ENCODE measurements at regions not wholly inside any gene's neighbourhood (a gene's known extent, or its start where the extent isn't known, plus 50 kb on each side); places are given as distances from the start of the nearest gene placed in this dataset.

DNA sequence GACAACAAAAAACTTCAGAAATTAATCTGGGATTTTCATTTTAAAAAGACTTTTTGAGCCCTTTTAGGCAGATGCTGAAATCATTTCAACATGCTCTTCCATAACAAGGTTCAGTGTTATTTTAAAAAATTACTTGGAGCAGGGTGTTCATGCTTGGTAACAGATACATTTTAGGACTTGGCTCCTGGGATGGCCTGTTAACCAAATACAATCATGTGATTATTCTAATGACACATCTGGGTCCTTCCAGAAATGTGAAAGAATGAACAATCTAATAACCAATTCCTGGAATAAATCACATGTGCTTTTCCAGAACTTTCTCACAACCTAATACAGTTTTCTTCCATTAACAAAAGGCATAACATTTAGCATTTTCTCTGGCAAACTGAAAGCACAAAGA is 379.8 kb upstream of the RUNX1 start:
- DNase-seq (ENCODE audit: low spot score): no peak

DNA sequence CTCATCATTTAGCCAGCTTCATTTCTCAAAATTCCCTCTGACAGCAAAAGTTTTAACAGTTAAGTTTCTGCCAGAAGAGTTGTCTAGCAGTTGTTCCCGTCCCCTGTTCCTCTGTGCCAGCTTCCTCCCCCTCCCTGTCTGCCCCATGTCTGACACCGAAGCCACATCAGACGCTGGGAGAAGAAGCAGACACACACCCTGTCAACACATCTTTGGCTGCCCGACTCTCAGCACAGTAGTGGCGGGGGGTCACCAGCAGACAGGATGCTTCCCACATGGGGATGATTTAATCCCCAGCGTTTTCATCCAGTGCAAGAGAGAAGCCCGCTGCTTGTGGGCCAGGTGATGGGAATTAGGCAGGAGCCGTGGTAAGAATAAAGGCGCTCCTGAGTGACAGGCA is 379.4 kb upstream of the RUNX1 start:
- no peak for DNase-seq (ENCODE audit: low spot score)

DNA sequence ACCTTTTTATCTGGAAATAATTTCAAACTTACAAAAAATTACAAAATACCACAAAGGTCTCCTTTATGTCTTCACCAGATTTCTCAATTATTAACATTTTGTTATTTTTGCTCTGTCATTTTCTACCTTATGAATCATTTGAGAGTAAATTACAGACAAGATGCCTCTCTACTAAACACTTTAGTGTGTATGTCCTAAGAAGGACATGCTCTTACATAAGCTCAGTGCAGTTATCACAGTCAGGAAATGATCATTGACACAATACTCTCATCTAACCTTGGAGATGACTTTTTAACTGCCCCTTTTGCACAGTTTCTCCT is 378.9 kb upstream of the RUNX1 start:
- DNase-seq (ENCODE audit: low spot score): no peak

DNA sequence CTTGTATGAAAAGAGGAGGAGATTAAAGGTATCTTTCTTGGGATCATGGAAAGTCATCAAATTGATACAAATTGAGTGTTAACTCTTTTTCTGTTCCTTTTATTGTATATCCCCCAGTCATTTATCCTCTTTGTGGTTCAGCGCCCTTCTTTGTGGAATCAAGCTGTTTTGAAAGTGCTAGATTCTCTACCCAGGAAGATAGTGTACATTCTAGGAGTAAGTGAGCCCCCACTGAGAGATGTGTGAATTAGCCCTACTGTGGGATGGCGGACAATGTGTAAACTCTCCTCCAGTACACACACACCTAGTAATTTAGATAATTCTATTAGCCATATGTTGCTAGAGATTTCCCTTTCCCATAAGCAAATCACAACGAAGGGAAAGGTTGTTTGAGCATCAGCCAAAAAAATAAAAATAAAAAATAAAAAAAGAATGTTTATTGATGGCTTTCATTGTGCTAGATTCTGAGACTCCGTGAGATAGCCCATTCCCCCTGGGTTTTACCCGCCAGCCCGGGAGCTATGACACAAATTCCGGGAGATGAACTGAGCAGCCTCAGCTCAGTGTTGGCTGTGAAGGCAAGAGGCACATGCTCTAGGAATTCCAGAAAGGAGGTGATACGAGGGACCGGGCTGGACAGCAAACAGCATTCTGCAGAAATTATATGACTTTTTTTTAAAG is 378.4 kb upstream of the RUNX1 start:
- DNase-seq (ENCODE audit: low spot score): no peak

DNA sequence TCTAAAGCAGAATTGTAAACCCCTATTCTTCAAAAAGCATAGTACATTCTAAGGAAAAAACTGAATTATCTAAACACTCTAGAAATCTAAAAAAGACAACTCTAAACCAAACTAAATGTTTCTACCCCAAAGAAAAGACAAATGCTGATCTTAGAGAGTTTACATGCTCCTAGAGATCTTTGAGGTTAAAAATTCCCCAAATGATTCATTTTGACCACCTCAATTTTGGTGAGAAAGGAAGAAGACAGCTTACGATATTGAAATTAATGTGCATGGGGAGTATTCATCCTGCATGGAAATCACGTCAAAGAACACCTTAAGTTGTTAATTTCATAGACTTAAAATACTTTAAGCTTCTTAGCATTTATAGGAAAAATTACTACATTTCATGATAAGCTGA is 377.8 kb upstream of the RUNX1 start:
- no peak for DNase-seq (ENCODE audit: low spot score)

DNA sequence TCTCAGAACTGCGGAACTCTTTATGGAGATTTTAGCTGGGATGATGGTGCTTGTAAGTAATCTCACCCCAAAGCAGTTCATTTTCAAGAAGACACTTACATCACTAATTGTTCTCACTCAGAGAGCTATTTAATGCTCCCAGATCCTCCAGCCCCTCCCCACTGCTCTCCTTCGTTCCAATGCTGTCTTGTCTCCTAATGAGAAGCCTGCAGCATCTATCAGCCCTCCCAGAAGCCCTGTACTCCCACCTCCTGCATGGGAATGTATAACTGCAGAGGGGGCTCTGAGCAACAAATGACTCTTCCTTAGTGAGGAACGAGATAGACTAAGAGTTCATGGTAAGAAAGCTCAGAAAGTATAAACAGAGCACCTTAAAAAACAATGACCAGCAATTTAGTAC is 377.4 kb upstream of the RUNX1 start:
- no peak for DNase-seq (ENCODE audit: low spot score)

DNA sequence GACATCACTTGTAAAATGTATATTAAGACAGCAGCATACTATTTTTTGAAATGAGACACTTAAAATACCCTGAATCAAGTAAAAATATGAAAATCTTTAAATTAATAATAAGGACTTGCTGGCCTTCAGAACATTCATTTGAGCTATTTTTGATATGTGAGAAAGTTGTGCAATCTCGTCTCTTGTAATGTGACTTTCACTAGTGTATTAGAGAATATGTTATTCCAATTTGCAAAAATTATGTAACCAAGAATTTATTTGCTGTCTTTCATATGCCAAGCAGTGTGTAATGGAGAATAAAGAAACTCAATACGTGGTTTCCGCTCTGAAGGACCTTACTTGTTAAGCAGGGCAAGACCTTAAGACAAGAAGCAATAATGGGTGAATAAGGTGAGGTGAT is 375.0 kb upstream of the RUNX1 start:
- DNase-seq (ENCODE audit: low spot score): no peak

DNA sequence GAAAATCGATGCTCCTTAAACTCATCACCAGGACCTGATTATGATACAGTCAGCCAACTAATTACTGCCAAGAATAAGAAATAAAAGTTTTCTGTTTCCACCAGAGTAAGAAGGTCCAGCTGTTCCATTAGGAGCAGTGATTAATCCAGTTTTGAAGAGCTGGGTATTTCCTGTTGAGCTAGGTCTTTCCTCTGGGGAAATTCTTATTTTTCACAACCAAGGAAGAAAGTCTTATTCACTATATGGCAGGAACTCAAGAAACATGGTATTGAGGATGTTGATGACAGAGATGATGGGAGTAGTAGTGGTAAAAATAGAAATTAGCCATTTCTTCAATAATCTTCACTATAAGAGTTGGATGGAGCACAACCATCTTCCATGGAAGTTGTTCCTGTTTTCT is 374.6 kb upstream of the RUNX1 start:
- no peak for DNase-seq (ENCODE audit: low spot score)

DNA sequence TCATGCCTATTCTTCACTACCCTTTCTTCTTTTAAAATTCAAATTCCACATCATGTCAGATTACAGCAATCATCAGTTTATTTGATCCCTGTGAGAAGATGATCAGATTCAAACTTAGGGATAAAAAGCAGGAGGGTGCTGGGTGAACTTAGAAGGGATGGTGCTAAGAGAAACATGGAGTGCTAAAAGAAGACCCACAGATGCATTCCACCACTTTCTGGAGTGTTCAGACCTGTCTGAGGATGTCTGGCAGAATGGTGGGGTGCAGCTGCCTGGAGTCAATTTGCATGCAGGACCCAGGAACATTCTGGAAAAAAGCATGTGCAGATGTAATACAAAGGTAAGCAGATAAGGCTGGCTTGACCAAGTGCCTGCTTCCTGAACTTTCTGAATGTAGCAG is 372.9 kb upstream of the RUNX1 start:
- no peak for DNase-seq (ENCODE audit: low spot score)

DNA sequence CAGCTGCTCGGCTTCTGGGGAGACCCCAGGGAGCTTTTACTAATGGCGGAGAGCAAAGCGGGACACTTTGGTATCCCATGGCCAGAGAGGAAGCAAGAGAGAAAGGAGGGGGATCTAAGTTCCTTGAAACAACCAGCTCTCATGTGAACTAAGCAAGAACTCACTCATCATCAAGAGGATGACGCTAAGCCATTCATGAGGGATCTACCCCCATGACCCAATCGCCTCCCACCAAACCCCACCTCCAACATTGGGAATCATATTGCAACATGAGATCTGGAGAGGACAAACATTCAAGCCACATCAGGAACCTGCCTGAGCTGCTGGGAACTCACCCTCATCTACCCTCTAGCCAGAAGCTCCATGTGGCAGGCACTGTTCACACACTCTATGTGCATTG is 372.1 kb upstream of the RUNX1 start:
- no peak for DNase-seq (ENCODE audit: low spot score)

DNA sequence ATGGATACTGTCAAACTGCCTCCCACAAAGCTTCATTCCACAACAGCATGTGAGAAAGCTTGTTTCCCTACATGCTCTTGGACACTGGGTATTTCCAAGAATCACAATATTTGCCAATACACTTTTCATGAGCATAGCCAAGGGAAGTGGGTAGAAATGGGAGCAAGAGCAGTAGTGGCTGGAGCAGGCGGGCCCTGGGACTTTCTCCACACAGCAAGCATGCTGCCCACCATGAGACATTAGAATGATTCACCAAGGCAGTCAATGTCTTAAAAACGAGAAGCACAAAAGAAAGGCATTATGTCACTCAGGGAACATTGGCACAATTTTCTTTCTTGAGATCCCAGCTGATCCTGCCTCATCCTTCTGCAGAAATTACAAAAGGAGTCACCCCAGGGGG is 371.6 kb upstream of the RUNX1 start:
- no peak for DNase-seq (ENCODE audit: low spot score)

DNA sequence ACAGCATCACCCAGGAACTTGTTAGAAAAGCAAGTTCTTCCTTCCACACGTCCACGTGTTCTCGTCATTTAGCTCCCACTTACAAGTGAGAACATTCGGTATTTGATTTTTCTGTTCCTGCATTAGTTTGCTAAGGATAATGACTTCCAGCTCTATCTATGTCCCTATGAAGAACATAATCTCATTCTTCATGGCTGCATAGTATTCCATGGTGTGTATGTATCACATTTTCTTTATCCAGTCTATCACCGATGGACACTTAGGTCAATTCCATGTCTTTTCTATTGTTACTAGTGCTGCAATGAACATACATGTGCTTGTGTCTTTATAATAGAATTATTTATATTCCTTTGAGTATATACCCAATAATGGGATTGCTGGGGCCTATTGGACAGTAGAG is 368.7 kb upstream of the RUNX1 start:
- DNase-seq (ENCODE audit: low spot score): no peak

DNA sequence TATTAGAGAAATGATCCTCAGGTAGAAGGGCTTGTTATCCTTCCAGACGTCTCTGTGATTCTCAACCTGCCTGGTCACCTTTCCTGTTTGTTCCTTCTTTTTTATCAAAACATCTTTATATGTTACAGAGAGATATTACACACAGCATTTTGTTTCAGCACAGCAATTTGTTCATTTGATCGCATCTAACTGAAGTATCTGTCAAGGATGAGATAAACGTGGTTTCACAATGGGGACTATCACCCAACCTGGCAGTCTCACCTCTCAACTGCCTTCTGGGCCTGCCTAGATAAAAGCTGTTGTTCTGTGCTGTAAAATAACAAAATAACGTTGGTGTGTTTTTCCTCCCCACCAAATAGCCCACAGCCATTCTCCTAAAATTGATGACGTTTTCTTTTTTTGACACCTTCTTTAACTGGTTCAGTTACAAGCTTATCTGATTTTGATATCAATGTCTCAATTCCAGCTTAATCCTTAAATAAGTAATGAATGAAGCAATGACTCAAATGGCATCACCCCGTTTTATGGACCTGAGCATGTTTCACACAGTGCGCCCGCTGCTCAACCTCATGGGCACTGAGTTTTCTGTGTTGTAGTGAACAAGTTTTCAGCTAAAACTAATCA is 367.9 kb upstream of the RUNX1 start:
- DNase-seq (ENCODE audit: low spot score): no peak

DNA sequence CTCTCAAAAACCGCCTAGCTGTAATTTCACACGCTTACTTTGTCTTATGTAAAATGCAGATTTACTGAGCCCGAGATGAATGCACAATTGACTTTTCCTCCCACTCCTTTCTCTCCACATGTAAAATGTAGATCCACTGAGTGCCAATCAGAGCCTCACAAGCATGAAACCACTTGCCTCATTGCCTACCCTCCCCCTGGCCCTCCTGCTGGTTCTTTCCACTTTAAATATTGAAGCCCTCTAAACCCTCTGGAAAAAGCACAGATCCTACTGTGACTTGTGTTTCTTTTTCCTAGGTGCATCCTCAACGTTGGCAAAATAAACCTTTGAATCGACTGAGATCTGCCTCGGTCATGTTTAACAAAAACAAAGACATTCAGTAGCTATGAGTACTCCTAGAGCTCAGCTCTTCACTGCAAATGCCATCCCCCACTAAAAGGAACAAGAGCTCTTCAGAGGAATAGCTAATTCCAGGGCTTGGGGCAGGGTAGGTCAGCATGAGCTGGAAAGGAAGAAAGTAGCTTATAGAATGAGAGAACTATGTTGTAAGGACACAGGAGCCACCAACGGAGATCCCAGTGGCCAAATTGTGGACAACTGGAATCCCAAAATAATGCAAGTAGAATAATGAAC is 365.5 kb upstream of the RUNX1 start:
- DNase-seq (ENCODE audit: low spot score): no peak

DNA sequence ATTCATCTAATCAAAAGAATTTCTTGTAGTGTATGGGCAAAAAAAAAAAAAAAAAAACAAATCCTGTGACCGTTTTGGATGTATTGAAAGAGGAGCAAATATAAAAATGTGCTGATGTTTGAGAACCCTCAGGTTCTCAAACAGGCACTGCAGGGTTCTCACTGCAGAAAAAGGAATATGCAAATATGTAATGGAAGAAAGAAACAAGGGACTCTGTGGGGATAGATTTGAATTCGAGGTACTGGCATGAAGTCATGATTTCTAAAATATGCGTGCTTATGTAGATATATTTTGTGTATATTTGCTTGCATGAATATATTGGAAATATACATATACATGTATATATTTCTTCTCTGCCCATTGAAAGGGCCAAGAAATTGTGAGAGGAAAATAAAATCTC is 365.0 kb upstream of the RUNX1 start:
- no peak for DNase-seq (ENCODE audit: low spot score)

DNA sequence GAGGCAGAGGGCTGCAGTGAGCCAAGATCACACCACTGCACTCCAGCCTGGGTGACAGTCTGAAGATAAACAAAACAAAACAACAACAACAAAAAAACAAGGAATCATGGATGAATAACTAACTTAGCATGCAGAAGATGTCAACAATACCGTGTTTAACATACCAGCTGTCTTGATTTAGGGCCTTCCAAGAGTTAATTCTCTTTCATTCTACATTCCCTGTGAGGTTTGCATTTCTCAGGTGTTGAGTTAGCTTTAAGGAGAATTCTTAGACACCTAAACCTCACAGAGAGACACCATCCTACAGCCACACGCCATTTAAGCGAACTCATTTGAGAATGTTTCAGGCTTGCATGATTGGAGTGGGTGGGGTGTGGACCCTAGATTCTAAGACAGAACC is 363.1 kb upstream of the RUNX1 start:
- DNase-seq (ENCODE audit: low spot score): no peak

DNA sequence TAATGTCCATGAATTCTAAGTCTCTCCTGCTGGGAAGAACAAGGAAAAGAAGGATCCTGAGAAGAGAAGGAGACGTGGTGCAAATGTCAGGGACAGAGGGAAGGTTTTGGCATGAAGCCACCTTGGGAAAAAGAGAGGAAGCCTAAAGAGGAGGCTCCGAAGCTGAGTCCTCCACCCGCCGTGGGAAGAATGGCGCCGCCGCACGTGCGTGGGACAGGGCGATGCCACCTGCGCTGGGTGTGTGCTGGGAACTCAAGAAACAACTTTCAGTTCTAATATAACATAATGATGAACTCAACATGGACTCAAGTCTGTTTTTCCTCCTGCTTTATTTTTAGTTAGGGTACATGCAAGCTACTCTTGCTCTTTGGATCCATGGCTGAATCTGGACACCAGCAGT is 362.3 kb upstream of the RUNX1 start:
- DNase-seq (ENCODE audit: low spot score): no peak

DNA sequence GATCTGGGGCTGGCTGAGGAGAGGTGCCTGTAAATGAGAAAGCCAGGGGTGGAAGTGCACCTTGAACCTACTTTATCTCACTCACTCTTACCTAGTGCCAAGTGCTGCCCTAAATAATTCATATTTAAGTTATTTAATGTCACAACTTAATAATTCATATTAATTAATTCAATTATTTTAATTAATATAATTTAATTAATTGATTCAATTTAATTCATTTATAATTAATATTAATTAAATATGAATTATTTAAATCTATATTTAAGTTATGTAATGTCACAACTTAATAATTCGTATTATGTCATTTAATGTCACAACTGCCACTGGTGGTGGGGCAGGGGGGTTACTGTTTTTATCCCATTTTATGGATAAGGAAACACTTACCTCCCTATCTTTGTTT is 361.6 kb upstream of the RUNX1 start:
- no peak for DNase-seq (ENCODE audit: low spot score)

DNA sequence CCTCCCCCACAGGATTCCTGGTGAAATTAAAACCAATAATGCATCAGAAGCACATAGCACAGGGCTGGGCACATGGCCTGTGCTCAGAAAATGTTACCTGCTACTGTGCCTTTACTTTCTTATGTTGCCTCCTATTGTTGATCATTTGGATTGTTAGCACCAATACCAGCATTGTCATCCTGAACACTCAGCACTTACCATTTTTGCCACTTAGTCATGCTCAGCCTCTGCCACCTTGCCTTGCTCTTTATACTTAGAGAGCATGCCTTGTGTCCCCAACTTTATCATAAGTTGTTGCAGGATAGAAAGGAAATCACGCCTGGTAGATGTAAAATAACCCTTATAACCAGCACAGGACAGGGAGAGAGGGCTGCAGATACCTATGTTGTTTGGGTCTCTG is 361.0 kb upstream of the RUNX1 start:
- no peak for DNase-seq (ENCODE audit: low spot score)

DNA sequence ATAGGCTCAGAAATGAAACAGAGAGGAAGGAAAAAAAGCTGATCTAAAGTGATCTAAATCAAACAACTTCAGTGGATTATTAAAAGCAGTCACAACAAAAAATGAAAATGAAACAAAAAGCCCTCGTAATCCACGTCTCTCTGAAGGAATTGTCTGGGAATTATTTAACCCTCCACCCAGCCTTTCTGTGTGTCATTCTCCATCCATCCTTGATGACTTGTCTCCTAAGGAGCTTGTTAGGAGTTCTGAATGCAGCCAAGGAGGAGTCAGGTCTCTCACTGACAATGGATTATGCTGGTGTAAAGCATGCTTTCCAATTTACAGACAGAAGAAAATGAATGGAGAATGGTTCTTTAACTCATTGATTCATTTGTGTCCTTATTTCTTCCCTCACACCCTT is 359.3 kb upstream of the RUNX1 start:
- no peak for DNase-seq (ENCODE audit: low spot score)

DNA sequence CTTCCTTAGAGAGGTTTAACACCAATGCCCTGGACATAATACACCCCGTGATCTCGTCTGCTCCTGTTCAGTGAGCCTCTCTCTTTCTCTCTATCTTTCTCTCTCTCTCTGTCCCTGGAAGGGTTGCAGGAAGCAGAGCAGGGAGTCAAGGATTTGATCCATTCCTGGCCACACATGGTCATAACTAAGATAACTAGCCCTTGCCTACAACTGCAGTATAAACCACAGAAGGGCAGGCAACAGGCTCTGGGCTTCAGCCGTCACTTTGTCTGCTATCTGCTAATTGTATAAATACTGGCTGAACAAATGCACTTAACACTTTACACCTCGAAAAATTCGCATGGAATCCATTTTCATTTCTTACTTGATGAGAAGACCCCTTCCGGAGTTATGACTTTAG is 357.5 kb upstream of the RUNX1 start:
- no peak for DNase-seq (ENCODE audit: low spot score)

DNA sequence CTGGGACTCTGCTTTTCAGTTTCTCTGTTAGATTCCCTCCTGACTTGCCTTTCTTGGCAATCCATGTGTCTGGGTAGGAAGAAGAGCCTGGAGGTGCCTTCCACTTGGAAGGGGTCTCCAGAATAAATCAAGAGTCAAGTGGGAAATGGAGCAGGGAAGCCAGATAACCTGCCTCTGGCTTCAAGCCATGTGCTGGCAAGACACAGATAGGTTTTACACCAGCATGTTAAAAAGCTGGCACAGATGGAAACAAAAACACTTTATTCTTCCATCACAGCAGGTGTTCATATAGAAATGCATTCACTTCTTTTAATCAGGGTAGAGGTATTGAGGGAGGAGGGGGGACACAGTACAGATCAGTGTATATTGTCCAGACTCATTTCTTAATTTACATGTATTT is 356.9 kb upstream of the RUNX1 start:
- no peak for DNase-seq (ENCODE audit: low spot score)

DNA sequence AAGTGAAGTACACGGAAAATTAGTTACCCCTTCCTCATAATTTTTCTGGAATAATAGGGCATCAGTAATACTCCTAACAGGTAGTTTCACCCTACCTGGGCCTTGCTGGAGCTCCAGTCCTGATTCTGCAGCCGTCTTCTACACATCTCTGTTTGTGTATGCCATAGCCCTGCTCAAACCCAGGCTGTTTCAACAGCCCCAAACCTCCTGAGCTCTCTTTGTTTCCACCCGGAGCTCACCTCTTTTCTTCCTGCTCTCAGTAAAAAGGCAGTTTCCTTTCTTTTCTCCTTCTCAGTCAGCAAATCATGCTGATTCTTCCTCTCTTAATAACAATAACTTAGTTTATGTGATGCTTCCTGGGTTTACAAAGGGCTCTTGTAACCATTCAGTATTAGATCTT is 355.1 kb upstream of the RUNX1 start:
- DNase-seq (ENCODE audit: low spot score): no peak

DNA sequence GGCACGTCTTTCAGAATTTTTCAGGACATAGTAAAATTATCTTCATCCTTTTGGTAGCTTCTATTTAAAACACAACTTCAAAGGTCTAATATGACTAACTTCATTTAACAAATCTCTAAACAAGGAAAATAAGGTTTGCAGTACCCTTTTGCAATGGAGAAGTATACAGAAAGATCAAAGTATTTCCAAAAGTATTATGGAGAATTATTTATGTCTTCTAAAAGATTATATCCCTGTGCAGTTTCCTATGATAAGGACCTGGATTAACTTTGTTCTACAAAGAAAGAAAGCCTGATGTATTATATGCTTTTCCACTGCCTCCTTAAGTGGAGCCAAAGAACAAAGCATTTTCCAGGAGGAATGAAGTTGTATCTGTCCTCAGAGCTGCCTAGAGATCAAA is 353.0 kb upstream of the RUNX1 start:
- no peak for DNase-seq (ENCODE audit: low spot score)
